HG03460 (cell line): ENCODE measurements at regions not wholly inside any gene's neighbourhood (a gene's known extent, or its start where the extent isn't known, plus 50 kb on each side); places are given as distances from the start of the nearest gene placed in this dataset.
"Not testable (repeated sequence)": the region's sequence is repeated elsewhere in the genome, so short reads cannot be mapped to it uniquely, and the experiment has no call there.

Experiments used
- ATAC-seq: cut with Tn5 transposase; IDR thresholded peaks from one replicate; pipeline ENCODE4 v1.9.1; 2021; ENCODE audit not compliant: unreplicated experiment

DNA sequence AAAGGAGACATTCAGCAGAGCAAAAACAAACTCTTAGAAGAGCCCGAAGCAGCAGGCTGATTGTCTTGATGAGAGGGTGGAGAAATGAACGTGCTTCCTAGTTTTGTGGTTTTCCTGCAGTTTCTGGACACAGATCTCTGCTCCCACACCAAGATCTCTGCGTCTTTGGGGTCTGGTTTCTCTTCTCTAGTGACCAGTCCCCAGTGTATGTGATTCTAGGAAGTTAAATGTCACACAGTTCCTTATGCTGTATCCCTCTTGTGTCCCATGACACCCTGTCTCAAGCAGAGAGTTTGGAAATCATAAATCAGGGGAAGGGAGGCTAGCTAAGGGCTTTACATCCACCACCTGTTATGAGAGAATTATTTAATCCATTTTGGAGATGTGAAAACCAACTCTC lies 55.4 kb upstream of the KLF14 start:
- no peak for ATAC-seq

GRCh38 chr7:130791746-130792145 lies 57.7 kb upstream of the KLF14 start:
- no peak for ATAC-seq

- no peak for ATAC-seq
These were observed 60.0 kb upstream of the KLF14 start for GRCh38 chr7:130793855-130794618.

GRCh38 chr7:130794619-130794922 lies 60.6 kb upstream of the KLF14 start:
- no peak for ATAC-seq

GRCh38 chr7:130796425-130796824 lies 62.4 kb upstream of the KLF14 start:
- ATAC-seq = not testable (repeated sequence)

GRCh38 chr7:130803127-130803526 lies 69.1 kb upstream of the KLF14 start:
- no peak for ATAC-seq

DNA sequence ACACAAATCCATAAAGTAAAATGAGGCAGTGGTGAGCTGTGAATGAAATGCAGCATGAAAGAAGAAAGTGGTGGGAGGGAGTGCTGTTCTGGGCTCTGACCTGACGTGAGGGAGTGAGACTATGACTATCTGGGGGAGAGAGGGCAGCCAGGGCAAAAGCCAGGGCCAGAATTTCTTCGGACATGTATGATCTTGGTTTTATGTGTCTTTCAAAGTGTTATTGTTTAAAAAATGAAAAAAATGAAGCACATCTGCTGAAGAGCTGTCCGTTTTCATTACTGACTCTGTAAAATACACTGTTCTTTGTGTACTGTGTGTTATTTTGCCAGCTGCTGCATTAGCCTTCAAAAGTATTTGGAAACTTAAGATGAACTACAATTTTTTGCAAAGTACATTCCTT lies 70.2 kb upstream of the KLF14 start:
- ATAC-seq = no peak

DNA sequence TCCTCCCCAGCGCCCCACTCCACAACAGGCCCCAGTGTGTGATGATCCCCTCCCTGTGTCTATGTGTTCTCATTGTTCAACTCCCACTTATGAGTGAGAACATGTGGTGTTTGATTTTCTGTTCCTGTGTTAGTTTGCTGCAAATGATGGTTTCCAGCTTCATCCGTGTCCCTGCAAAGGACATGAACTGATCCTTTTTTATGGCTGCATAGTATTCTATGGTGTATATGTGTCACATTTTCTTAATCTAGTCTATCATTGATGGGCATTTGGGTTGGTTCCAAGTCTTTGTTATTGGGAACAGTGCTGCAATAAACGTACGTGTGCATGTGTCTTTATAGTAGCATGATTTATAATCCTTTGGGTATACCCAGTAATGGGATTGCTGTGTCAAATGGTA lies 78.8 kb upstream of the KLF14 start:
- ATAC-seq = not testable (repeated sequence)

DNA sequence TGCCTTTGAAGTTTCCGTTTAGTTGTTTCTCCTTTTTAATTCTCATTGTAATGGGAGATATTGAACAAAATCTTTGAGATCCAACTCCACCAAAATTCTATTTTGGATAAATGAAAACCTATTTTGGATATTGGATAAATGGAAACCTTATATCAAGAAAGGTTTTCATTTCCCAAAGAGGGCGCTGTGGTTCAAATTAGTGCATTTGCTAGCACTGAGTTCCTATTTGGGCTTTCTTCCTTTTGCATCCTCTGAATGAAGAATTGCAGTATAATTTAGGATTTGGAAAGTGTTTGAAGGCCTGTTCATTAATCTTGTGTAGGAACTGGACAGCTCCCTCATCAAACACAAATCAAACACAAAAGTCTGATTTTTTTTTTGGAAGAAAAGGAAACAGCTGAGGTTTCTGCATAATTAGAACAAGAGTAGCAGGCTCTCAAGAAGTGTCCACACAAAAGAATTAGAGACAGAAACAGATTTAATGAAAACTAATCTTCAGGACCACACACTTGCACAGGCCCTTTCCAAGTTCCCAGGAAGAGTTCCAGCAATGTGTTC lies 80.8 kb upstream of the KLF14 start:
- ATAC-seq = no peak

DNA sequence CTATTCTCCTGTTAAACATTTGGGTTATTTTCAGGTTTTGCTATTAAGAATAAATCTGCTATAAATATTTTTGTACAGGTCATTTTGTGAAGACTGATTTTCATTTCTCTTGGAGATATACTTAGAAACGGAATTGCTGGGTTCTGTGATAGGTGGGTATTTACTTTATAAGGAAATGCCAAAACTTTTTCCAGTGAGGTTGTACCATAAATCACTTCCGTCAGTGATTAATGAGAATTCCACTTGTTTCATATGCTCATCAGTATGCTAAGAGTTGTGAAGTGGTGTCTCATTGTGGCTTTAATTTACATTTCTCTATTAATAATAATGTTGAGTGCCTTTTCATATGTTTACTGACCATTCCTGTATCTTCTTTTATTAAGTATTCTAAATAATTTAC lies 84.0 kb upstream of the KLF14 start:
- no peak for ATAC-seq

DNA sequence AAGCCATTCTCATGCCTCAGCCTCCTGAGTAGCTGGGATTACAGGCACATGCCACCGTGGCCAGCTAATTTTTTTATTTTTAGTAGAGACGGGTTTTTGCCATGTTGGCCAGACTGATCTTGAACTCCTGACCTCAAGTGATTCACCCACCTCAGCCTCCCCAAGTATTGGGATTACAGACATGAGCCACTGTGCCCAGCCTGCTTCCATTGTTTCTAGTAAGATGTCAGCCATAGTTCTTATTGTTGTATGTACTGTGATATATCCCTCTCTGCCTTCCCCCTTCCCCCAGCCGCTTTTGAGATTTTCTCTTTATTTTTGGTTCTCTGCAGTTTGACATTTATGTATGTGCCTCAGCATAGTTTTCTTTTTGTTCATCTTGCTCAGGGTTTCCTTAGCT lies 87.9 kb upstream of the KLF14 start:
- no peak for ATAC-seq

DNA sequence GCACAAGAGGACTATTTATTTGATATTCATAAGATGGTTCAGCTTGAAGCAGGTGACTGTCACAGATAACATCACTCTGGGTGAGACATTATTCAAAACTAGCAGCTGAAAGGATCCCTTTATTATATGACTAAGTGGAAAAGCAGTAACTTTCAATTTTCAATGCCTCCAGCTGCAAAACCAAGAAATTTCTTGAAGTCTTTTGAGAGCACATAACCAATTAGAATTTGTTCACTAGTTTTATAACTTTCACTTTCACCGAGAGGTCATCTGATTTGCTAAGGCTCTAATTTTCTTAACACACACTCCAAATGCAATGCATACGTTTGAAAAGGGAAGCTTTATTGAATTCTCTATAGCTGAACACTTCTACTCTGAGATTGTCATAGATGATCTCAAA lies 88.6 kb upstream of the KLF14 start:
- no peak for ATAC-seq

GRCh38 chr7:130823060-130823459 lies 89.1 kb upstream of the KLF14 start:
- no peak for ATAC-seq

DNA sequence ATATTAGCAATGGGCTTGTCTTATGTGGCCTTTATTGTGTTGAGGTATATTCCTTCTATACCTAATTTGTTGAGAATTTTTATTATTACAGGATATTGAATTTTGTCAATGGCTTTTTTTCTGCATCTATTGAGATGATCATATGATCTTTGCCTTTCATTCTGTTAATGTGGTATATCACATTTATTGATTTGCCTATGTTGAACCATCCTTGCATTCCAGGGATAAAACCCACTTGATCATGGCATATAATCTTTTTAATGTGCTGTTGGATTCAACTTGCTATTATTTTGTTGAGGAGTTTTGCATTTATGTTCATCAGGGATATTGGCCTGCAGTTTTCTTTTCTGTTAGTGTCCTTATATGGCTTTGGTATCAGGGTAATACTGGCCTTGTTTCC lies 91.8 kb upstream of the KLF14 start:
- ATAC-seq = no peak

- no peak for ATAC-seq
These were observed 95.4 kb upstream of the KLF14 start for GRCh38 chr7:130829415-130829814.

DNA sequence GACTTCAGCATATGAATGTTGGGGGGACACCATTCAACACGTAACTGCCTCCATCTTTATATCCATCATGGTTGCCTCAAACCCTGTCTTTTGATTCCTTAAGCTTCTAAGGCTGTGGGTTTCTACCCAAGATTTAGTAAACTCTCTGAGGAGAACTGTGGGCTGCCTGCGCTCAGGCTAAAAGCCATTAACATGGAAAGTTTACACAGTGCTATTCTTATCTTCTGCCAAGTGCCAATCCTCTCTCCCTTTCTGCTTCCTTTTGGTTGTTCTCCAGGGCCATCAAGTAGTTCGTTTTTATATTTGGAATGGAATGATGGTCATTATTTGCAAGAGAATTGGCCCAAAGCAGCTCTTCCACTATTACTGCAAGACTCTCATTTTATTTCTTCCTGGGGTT lies 97.3 kb upstream of the KLF14 start:
- ATAC-seq = no peak

- no peak for ATAC-seq
These were observed 97.9 kb upstream of the KLF14 start for GRCh38 chr7:130831817-130832481.

GRCh38 chr7:130838738-130839137 lies 104.7 kb upstream of the KLF14 start:
- ATAC-seq = no peak

DNA sequence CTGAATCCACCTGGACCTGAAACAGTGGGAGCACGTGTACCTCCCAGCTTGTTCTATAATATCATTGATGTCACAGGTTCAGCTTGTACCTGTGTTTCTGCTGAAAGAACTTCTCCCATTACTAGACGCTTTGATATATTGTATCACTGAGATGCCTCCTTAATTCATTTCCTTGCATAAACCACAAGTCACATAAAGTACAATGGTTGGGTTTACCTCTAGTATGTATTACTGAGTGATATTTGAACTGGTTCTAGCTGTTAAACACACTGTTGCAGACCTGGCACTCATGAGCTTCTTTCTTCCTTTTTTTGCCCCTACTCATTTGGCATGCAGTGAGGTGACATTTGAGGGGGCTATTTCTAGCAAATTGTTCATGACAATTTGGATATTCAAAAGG lies 106.6 kb upstream of the KLF14 start:
- ATAC-seq = no peak

- no peak for ATAC-seq
These were observed 107.4 kb upstream of the KLF14 start for GRCh38 chr7:130841416-130841815.

- no peak for ATAC-seq
These were observed 109.7 kb upstream of the KLF14 start for GRCh38 chr7:130843703-130844102.

DNA sequence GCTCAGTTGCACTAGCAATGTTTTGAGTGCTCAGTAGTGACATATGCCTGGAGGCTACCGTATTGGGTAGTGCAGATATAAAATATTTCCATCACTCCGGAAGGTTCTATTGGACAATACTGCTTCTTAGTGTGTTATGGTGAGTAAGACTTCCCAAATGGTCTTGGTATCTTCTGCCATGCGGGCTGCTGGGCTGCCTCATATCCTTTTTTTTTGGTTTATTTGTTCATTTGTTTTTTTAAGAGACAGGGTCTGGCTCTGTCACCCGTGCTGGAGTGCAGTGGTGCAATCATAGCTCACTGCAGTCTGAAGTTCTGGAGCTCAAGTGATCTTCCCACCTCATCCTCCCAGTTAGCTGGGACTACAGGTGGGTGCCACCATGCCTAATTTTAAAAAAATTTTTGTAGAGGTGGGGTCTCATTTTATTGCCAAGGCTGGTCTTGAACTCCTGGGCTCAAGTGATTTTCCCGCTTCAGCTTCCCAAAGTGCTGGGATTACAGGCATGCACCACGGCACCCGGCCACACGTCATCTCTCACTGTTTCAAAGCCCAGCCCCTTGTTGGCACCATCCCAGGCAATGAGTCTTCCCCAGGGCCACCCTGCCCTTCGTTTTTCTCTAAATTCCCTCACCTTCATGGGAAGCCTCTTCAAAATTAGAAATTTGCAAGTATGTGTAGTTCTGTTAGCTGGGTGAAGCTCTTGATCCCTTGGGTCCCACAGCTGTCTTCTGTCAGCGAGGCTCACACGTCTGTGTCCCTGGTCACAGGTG lies 111.0 kb upstream of the KLF14 start:
- ATAC-seq = no peak
